Keratinocyte (primary cell): ENCODE measurements at regions not wholly inside any gene's neighbourhood (a gene's known extent, or its start where the extent isn't known, plus 50 kb on each side); places are given as distances from the start of the nearest gene placed in this dataset.
"Not testable (repeated sequence)": the region's sequence is repeated elsewhere in the genome, so short reads cannot be mapped to it uniquely, and the experiment has no call there.

Experiments used
- DNase-seq: peaks from one replicate; pipeline ENCODE4 v3.0.0-alpha.2; 2011; ENCODE audit warnings: low read depth, missing footprints, low spot score
- FAIRE-seq: peaks from 2 replicates; lab custom pipeline; 2011; peaks lifted over from hg19 to GRCh38; lab: Jason Lieb, UNC
- H2AFZ ChIP-seq: 2 replicates; pipeline ENCODE4 v1.6.0; 2012; ENCODE audit warnings: low read length, control low read depth, inconsistent platforms; ENCODE audit not compliant: control insufficient read depth
- H3K27ac ChIP-seq: 2 replicates; pipeline ENCODE4 v1.5.1; 2011; ENCODE audit warnings: low read length; ENCODE audit not compliant: control insufficient read depth, insufficient read depth
- H3K27me3 ChIP-seq: 3 replicates; pipeline ENCODE4 v1.6.0; 2011; ENCODE audit warnings: low read length; ENCODE audit not compliant: control insufficient read depth, insufficient read depth; ENCODE audit errors: extremely low read depth
- H3K36me3 ChIP-seq, 2 experiments: 2 replicates in 1 of 2; 3 replicates in 1 of 2; pipeline ENCODE4 v1.5.1; 2011; ENCODE audit warnings: low read length in 2 of 2, mild to moderate bottlenecking in 1 of 2; ENCODE audit not compliant: control insufficient read depth in 2 of 2, insufficient read depth in 2 of 2; ENCODE audit errors: extremely low read depth in 1 of 2
- H3K4me1 ChIP-seq: 3 replicates; pipeline ENCODE4 v1.5.1; 2011; ENCODE audit warnings: low read length; ENCODE audit not compliant: control insufficient read depth, insufficient read depth; ENCODE audit errors: extremely low read depth
- H3K4me2 ChIP-seq: 3 replicates; pipeline ENCODE4 v1.6.0; 2011; ENCODE audit warnings: low read depth, low read length; ENCODE audit not compliant: control insufficient read depth, insufficient read depth; ENCODE audit errors: extremely low read depth
- H3K4me3 ChIP-seq, 3 experiments: fragments of 200-600 bp in 1 of 3; sonication (generic) in 1 of 3; 2 replicates in 2 of 3; 3 replicates in 1 of 3; pipeline ENCODE4 v1.5.1; 2011 to 2016; ENCODE audit warnings: low read length in 3 of 3, mild to moderate bottlenecking in 3 of 3, control low read depth in 2 of 3, inconsistent platforms in 1 of 3, low read depth in 1 of 3, mixed read lengths in 1 of 3, mixed run types in 1 of 3, moderate library complexity in 1 of 3; ENCODE audit not compliant: control insufficient read depth in 2 of 3, insufficient read depth in 2 of 3; ENCODE audit errors: extremely low read depth in 1 of 3
- H3K79me2 ChIP-seq: 2 replicates; pipeline ENCODE4 v1.6.0; 2012; ENCODE audit warnings: low read length; ENCODE audit not compliant: control insufficient read depth, insufficient read depth
- H3K9ac ChIP-seq: 3 replicates; pipeline ENCODE4 v1.6.0; 2011; ENCODE audit warnings: low read length; ENCODE audit not compliant: control insufficient read depth, insufficient read depth; ENCODE audit errors: extremely low read depth
- H3K9me1 ChIP-seq: 3 replicates; pipeline ENCODE4 v1.6.0; 2011; ENCODE audit warnings: low read length; ENCODE audit not compliant: control insufficient read depth, insufficient read depth; ENCODE audit errors: extremely low read depth
- H3K9me3 ChIP-seq: 2 replicates; pipeline ENCODE4 v1.5.1; 2012; ENCODE audit warnings: low read depth, low read length; ENCODE audit not compliant: control insufficient read depth
- H4K20me1 ChIP-seq: 3 replicates; pipeline ENCODE4 v1.6.0; 2011; ENCODE audit warnings: low read length; ENCODE audit not compliant: control insufficient read depth, insufficient read depth; ENCODE audit errors: extremely low read depth
- EZH2 ChIP-seq: IDR thresholded peaks from one replicate; pipeline ENCODE4 v1.6.1; 2012; ENCODE audit warnings: inconsistent platforms, mild to moderate bottlenecking, low read length, moderate library complexity
- dilution Hi-C: fragments of 300-500 bp; cut with MboI; formaldehyde crosslinking; loops from one replicate; pipeline ENCODE4 v1.7.0; 2020; ENCODE audit warnings: low sequenced_read_pairs; ENCODE audit not compliant: extremely low pct_ligation_motif_present
- TF ChIP-seq, protein P1 (sequence below), 3 experiments: IDR thresholded peaks in 1 of 3; conservative IDR thresholded peaks in 1 of 3; optimal IDR thresholded peaks in 1 of 3; 2 replicates in 2 of 3; 3 replicates in 1 of 3; pipeline versions ENCODE3 to v1.5.1; 2011; ENCODE audit warnings: low read length in 3 of 3, mild to moderate bottlenecking in 3 of 3, moderate library complexity in 2 of 3, control low read depth in 1 of 3, inconsistent platforms in 1 of 3; ENCODE audit not compliant: insufficient read depth in 2 of 3; ENCODE audit errors: extremely low read depth in 1 of 3

DNA sequence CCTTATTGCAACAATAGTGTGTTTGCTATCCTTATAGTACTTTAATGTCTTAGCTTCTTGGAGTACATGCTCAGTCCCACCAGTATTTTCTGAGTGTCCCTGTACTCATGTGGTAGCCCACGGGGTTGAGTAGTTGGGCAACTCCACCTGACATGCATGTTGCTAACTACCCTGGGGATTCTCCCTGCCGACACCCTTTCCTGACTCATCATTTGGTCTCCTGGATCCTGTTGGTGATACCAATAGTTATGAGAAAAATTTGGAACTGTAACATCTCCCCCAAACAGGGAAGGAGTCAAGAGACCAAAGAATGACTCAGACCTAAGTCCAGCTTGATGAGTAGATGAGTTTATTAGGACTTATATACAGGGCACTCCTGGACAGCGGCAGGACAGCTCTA lies 101.6 kb downstream of the BRMS1L start:
- TF ChIP-seq EZH2: no peak
- TF ChIP-seq, protein P1, sequence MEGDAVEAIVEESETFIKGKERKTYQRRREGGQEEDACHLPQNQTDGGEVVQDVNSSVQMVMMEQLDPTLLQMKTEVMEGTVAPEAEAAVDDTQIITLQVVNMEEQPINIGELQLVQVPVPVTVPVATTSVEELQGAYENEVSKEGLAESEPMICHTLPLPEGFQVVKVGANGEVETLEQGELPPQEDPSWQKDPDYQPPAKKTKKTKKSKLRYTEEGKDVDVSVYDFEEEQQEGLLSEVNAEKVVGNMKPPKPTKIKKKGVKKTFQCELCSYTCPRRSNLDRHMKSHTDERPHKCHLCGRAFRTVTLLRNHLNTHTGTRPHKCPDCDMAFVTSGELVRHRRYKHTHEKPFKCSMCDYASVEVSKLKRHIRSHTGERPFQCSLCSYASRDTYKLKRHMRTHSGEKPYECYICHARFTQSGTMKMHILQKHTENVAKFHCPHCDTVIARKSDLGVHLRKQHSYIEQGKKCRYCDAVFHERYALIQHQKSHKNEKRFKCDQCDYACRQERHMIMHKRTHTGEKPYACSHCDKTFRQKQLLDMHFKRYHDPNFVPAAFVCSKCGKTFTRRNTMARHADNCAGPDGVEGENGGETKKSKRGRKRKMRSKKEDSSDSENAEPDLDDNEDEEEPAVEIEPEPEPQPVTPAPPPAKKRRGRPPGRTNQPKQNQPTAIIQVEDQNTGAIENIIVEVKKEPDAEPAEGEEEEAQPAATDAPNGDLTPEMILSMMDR (optimal IDR thresholded peaks at IDR 0.05 in 1 of 3, IDR thresholded peaks at IDR 0.05 in 1 of 3, conservative IDR thresholded peaks at IDR 0.05 in 1 of 3; ENCODE audit: extremely low read depth in 1 of 3, insufficient read depth in 2 of 3, low read length in 3 of 3): no peak
- Histone ChIP-seq H3K9ac (no peak overlapping the region), H2AFZ (no peak overlapping the region), H3K27me3 (peaks cover 3% of the 10 kb centered on the region), H3K79me2 (no peaks in the 10 kb centered on the region), H3K4me3 (no peak overlapping the region), H3K27ac (no peak overlapping the region), H3K9me1 (no peaks in the 10 kb centered on the region), H3K36me3 (no peaks in the 10 kb centered on the region), H4K20me1 (no peaks in the 10 kb centered on the region), H3K9me3 (no peaks in the 10 kb centered on the region), H3K4me2 (no peak overlapping the region), H3K4me1 (no peaks in the 10 kb centered on the region)
- DNase-seq (no peak), FAIRE-seq (no peak)
- dilution Hi-C loops: no loop called here

GRCh38 chr14:35925319-35925718 lies 99.2 kb downstream of the BRMS1L start:
- no peaks in the 10 kb centered on the region for H3K9me3 ChIP-seq
- DNase-seq (no peak), FAIRE-seq (no peak)
- no peaks in the 10 kb centered on the region for H3K36me3 ChIP-seq
- dilution Hi-C loops: no loop called here
- no peak overlapping the region for H3K4me2 ChIP-seq
- no peak for TF ChIP-seq EZH2
- TF ChIP-seq, protein P1 (optimal IDR thresholded peaks at IDR 0.05 in 1 of 3, IDR thresholded peaks at IDR 0.05 in 1 of 3, conservative IDR thresholded peaks at IDR 0.05 in 1 of 3; ENCODE audit: extremely low read depth in 1 of 3, insufficient read depth in 2 of 3, low read length in 3 of 3): no peak
- no peak overlapping the region for H3K4me3 ChIP-seq
- H3K79me2 ChIP-seq: no peaks in the 10 kb centered on the region
- no peak overlapping the region for H2AFZ ChIP-seq
- no peak overlapping the region for H3K9ac ChIP-seq
- no peak overlapping the region for H3K27ac ChIP-seq
- no peaks in the 10 kb centered on the region for H3K4me1 ChIP-seq
- H4K20me1 ChIP-seq: no peaks in the 10 kb centered on the region
- H3K27me3 ChIP-seq: no peaks in the 10 kb centered on the region
- H3K9me1 ChIP-seq: no peaks in the 10 kb centered on the region

GRCh38 chr14:35922590-35922989 lies 96.5 kb downstream of the BRMS1L start:
- H3K79me2 ChIP-seq, H3K27me3 ChIP-seq, H3K9me1 ChIP-seq, dilution Hi-C loops, H3K9ac ChIP-seq, H3K4me2 ChIP-seq, H3K9me3 ChIP-seq, H2AFZ ChIP-seq, DNase-seq, FAIRE-seq, H3K36me3 ChIP-seq, H3K27ac ChIP-seq, H3K4me3 ChIP-seq, H4K20me1 ChIP-seq, H3K4me1 ChIP-seq: not testable (repeated sequence)
